ENCODE measurements at regions not wholly inside any gene's neighbourhood (a gene's known extent, or its start where the extent isn't known, plus 50 kb on each side); places are given as distances from the start of the nearest gene placed in this dataset.

- H2AFZ ChIP-seq (ENCODE audit: low read depth, low read length), result no peak overlapping the region
- H4K20me1 ChIP-seq (ENCODE audit: insufficient read depth, low read length), result no peaks in the 10 kb centered on the region
- H3K79me2 ChIP-seq (ENCODE audit: low read length), result no peaks in the 10 kb centered on the region
- no peaks in the 10 kb centered on the region for H3K9me3 ChIP-seq (ENCODE audit: insufficient read depth, low read length)
- H3K9ac ChIP-seq (ENCODE audit: low read length), result no peak overlapping the region
- H3K4me3 ChIP-seq (ENCODE audit: low read length), result no peak overlapping the region
- TF ChIP-seq CTCF (IDR thresholded peaks at IDR 0.05; ENCODE audit: low read depth, low read length) (no peak), EZH2phosphoT487 (IDR thresholded peaks at IDR 0.05; ENCODE audit: low read depth) (no peak)
- no peak overlapping the region for H3K4me2 ChIP-seq (ENCODE audit: low read length)
- no peak overlapping the region for H3K27ac ChIP-seq (ENCODE audit: low read length)
- no peaks in the 10 kb centered on the region for H3K36me3 ChIP-seq (replicated peaks; ENCODE audit: low read depth, low read length)
- H3K27me3 ChIP-seq (ENCODE audit: low read depth, low read length), result no peaks in the 10 kb centered on the region
- no peaks in the 10 kb centered on the region for H3K4me1 ChIP-seq (ENCODE audit: low read length)
Measured at GRCh38 chr7:144892761-144893160, 56.9 kb upstream of the TPK1 start.
